OCI-LY3 (cell line): ENCODE measurements at regions not wholly inside any gene's neighbourhood (a gene's known extent, or its start where the extent isn't known, plus 50 kb on each side); places are given as distances from the start of the nearest gene placed in this dataset.

Source experiments
- H2AFZ ChIP-seq: fragments of 200-600, 300-600 bp; shearing (Covaris generic); 2 replicates; pipeline ENCODE4 v1.6.0; 2014; ENCODE audit warnings: antibody characterized with exemption, low read depth, low read length
- H3K27ac ChIP-seq: fragments of 200-600, 300-600 bp; sonication (generic); 2 replicates; pipeline ENCODE4 v1.5.1; 2014; ENCODE audit warnings: mild to moderate bottlenecking, low read length, moderate library complexity, mixed read lengths
- H3K27me3 ChIP-seq: fragments of 200-600, 300-600 bp; sonication (generic); 2 replicates; pipeline ENCODE4 v1.6.1; 2014; ENCODE audit warnings: low read depth, low read length, mixed read lengths
- H3K36me3 ChIP-seq: fragments of 200-600, 300-600 bp; sonication (generic); replicated peaks from 2 replicates; pipeline ENCODE3; 2014; ENCODE audit warnings: low read depth, low read length, mixed read lengths
- H3K4me1 ChIP-seq: fragments of 300-600, 200-600 bp; sonication (generic); 2 replicates; pipeline ENCODE4 v1.6.1; 2014; ENCODE audit warnings: low read length, mixed read lengths
- H3K4me2 ChIP-seq: fragments of 200-600, 300-600 bp; sonication (generic); 2 replicates; pipeline ENCODE4 v1.6.1; 2014; ENCODE audit warnings: low read length, mixed read lengths
- H3K4me3 ChIP-seq: fragments of 300-600, 200-600 bp; sonication (generic); 2 replicates; pipeline ENCODE4 v1.5.1; 2014; ENCODE audit warnings: antibody characterized with exemption, mild to moderate bottlenecking, low read length, moderate library complexity
- H3K79me2 ChIP-seq: fragments of 300-600, 200-600 bp; shearing (Covaris generic); 2 replicates; pipeline ENCODE4 v1.6.1; 2014; ENCODE audit warnings: mild to moderate bottlenecking, low read length, mixed read lengths
- H3K9ac ChIP-seq: fragments of 300-600, 200-600 bp; shearing (Covaris generic); 2 replicates; pipeline ENCODE4 v1.6.0; 2014; ENCODE audit warnings: mild to moderate bottlenecking, low read length, moderate library complexity
- H3K9me3 ChIP-seq: fragments of 200-600, 300-600 bp; shearing (Covaris generic); 2 replicates; pipeline ENCODE4 v1.6.1; 2014; ENCODE audit warnings: low read length, mixed read lengths; ENCODE audit not compliant: insufficient read depth
- H4K20me1 ChIP-seq: fragments of 200-600, 300-600 bp; sonication (generic); 2 replicates; pipeline ENCODE4 v1.6.1; 2016; ENCODE audit warnings: low read length, mixed read lengths; ENCODE audit not compliant: insufficient read depth
- CTCF ChIP-seq: fragments of 200-600, 300-600 bp; sonication (generic); IDR thresholded peaks from 2 replicates; pipeline ENCODE4 v1.5.1; 2014; ENCODE audit warnings: antibody characterized with exemption, low read length, low read depth
- EZH2phosphoT487 ChIP-seq: fragments of 200-600 bp; shearing (Covaris generic); IDR thresholded peaks from 2 replicates; pipeline ENCODE4 v1.6.1; 2018; ENCODE audit warnings: antibody characterized with exemption, mixed run types, low read depth

- Histone ChIP-seq H3K9ac (no peak overlapping the region), H3K4me1 (peaks cover 39% of the 10 kb centered on the region), H3K27ac (peak overlapping the region; percentile 60), H3K79me2 (no peaks in the 10 kb centered on the region), H3K4me3 (peak overlapping the region; percentile 43), H3K27me3 (no peaks in the 10 kb centered on the region), H3K36me3 (no peaks in the 10 kb centered on the region), H2AFZ (no peak overlapping the region; the same call in 1 of the 2 replicates), H3K4me2 (peak overlapping the region; percentile 64), H3K9me3 (no peaks in the 10 kb centered on the region), H4K20me1 (no peaks in the 10 kb centered on the region)
- TF ChIP-seq CTCF, result no peak
- no peak for TF ChIP-seq EZH2phosphoT487
These were observed 217.7 kb upstream of the EDIL3 start for GRCh38 chr5:84602371-84602771.

GRCh38 chr5:84599964-84600363 lies 215.3 kb upstream of the EDIL3 start:
- H3K9me3 ChIP-seq, result no peaks in the 10 kb centered on the region
- no peaks in the 10 kb centered on the region for H3K27me3 ChIP-seq
- no peak overlapping the region for H3K27ac ChIP-seq
- H2AFZ ChIP-seq, result no peak overlapping the region
- H3K9ac ChIP-seq, result no peak overlapping the region
- H3K4me3 ChIP-seq, result no peak overlapping the region
- peaks cover 32% of the 10 kb centered on the region for H3K4me1 ChIP-seq
- no peaks in the 10 kb centered on the region for H3K79me2 ChIP-seq
- H3K36me3 ChIP-seq, result no peaks in the 10 kb centered on the region
- H3K4me2 ChIP-seq, result no peak overlapping the region
- H4K20me1 ChIP-seq, result no peaks in the 10 kb centered on the region
- TF ChIP-seq EZH2phosphoT487 (no peak), CTCF (no peak)

- no peaks in the 10 kb centered on the region for H3K36me3 ChIP-seq
- no peak overlapping the region for H3K4me2 ChIP-seq
- no peak overlapping the region for H3K27ac ChIP-seq
- peaks cover 12% of the 10 kb centered on the region for H3K4me1 ChIP-seq
- H3K79me2 ChIP-seq, result no peaks in the 10 kb centered on the region
- TF ChIP-seq EZH2phosphoT487, result no peak
- TF ChIP-seq CTCF, result no peak
- no peaks in the 10 kb centered on the region for H4K20me1 ChIP-seq
- no peaks in the 10 kb centered on the region for H3K9me3 ChIP-seq
- no peaks in the 10 kb centered on the region for H3K27me3 ChIP-seq
- no peak overlapping the region for H3K4me3 ChIP-seq
- no peak overlapping the region for H2AFZ ChIP-seq
- H3K9ac ChIP-seq, result no peak overlapping the region
These were observed 213.2 kb upstream of the EDIL3 start for GRCh38 chr5:84597904-84598303.

- H3K9me3 ChIP-seq, result no peaks in the 10 kb centered on the region
- no peak overlapping the region for H3K4me2 ChIP-seq
- no peak overlapping the region for H3K9ac ChIP-seq
- no peaks in the 10 kb centered on the region for H3K36me3 ChIP-seq
- no peak overlapping the region for H2AFZ ChIP-seq
- H4K20me1 ChIP-seq, result no peaks in the 10 kb centered on the region
- H3K79me2 ChIP-seq, result no peaks in the 10 kb centered on the region
- TF ChIP-seq CTCF (no peak), EZH2phosphoT487 (no peak)
- H3K27ac ChIP-seq, result no peak overlapping the region
- no peak overlapping the region for H3K4me3 ChIP-seq
- H3K27me3 ChIP-seq, result no peaks in the 10 kb centered on the region
- H3K4me1 ChIP-seq, result no peaks in the 10 kb centered on the region
These were observed 205.9 kb upstream of the EDIL3 start for GRCh38 chr5:84590629-84591028.
